ENCODE measurements at regions not wholly inside any gene's neighbourhood (a gene's known extent, or its start where the extent isn't known, plus 50 kb on each side); places are given as distances from the start of the nearest gene placed in this dataset.
A peak's percentile ranks its signal among the peaks of the same experiment; 100 is the strongest.

DNA sequence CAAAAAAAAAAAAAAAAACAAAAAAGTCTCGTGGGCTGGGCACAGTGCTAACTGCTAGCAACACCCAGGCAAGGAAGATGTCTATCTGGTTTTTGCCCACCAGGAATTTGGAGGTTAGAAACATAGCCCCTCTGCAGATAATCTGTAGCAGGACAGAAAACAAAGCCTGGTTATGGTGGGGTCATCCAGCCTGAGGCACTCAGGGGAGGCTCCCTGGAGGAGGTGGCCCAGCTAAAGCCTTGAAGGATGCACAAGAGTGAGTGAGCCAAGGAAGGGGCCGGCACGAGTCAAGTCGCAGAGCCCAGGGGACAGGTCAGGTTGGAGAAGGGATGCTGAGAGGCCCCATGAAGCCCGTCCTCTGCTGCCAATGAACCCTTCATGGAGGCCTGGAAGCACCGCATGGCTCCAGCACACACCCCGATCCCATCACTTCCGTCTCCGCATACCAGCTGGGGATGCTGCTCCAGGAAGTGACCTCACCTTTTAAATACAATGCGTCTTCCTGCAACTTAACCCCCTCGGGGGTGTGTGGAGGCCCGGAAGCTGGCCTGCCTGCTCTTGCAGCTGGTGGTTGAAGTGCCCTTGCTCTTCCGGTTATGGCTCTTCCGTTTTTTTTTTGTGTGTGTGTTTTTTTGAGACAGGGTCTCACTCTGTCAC is 86.5 kb downstream of the ENGASE start:
- peak; percentile 72 for DNase-seq
- ChIA-PET CTCF (interaction anchor here (1.1 to 1.3 kb wide), 2 partner anchors 73 to 96 kb away, joined by 3 read pairs; no protein-coding TSS in a partner anchor), POLR2A (no interaction called here)
- ATAC-seq: peak; percentile 94
- Mint-ChIP-seq H3K36me3 (ENCODE audit: low read depth) (no peaks in the 10 kb centered on the region), H3K27me3 (no peaks in the 10 kb centered on the region), H3K4me1 (ENCODE audit: low read depth) (peaks cover 10% of the 10 kb centered on the region), H3K4me3 (no peak overlapping the region), H3K27ac (peak overlapping the region; percentile 79), H3K9me3 (no peaks in the 10 kb centered on the region)
- intact Hi-C loops (cut with micrococcal nuclease): no loop called here
- TF ChIP-seq, protein P1, sequence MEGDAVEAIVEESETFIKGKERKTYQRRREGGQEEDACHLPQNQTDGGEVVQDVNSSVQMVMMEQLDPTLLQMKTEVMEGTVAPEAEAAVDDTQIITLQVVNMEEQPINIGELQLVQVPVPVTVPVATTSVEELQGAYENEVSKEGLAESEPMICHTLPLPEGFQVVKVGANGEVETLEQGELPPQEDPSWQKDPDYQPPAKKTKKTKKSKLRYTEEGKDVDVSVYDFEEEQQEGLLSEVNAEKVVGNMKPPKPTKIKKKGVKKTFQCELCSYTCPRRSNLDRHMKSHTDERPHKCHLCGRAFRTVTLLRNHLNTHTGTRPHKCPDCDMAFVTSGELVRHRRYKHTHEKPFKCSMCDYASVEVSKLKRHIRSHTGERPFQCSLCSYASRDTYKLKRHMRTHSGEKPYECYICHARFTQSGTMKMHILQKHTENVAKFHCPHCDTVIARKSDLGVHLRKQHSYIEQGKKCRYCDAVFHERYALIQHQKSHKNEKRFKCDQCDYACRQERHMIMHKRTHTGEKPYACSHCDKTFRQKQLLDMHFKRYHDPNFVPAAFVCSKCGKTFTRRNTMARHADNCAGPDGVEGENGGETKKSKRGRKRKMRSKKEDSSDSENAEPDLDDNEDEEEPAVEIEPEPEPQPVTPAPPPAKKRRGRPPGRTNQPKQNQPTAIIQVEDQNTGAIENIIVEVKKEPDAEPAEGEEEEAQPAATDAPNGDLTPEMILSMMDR (IDR thresholded peaks at IDR 0.05): no peak

DNA sequence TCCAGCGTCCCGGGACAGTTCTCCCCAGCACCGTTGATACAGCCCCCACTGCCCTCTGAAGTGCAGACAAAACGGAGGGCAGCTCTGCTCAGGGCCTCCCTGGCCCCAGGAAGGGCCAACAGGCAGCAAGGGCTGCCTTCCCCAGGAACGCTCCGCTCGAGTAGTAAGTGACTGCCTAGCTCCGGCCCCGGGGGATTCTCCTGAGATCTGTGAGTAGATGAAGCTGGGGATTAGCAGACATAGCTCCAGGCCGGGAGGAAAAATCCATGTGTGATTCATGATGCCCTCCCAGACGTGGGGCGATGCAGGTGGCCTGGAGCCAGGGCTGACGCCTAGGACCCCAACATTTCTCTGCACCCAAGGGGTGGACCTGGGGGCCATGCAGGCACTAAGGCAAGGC is 85.3 kb downstream of the ENGASE start:
- peaks cover 10% of the 10 kb centered on the region for H3K4me1 Mint-ChIP-seq (ENCODE audit: low read depth)
- H3K27ac Mint-ChIP-seq: no peak overlapping the region
- H3K9me3 Mint-ChIP-seq: no peaks in the 10 kb centered on the region
- ATAC-seq (no peak), DNase-seq (no peak)
- intact Hi-C loops (cut with micrococcal nuclease): no loop called here
- ChIA-PET POLR2A (no interaction called here), CTCF (no interaction called here)
- TF ChIP-seq, protein P1 (IDR thresholded peaks at IDR 0.05): no peak
- H3K4me3 Mint-ChIP-seq: no peak overlapping the region
- no peaks in the 10 kb centered on the region for H3K36me3 Mint-ChIP-seq (ENCODE audit: low read depth)
- H3K27me3 Mint-ChIP-seq: no peaks in the 10 kb centered on the region

- intact Hi-C loops (cut with micrococcal nuclease): no loop called here
- TF ChIP-seq, protein P1 (IDR thresholded peaks at IDR 0.05): no peak
- Mint-ChIP-seq H3K4me1 (ENCODE audit: low read depth) (peaks cover 10% of the 10 kb centered on the region), H3K27me3 (no peaks in the 10 kb centered on the region), H3K36me3 (ENCODE audit: low read depth) (no peaks in the 10 kb centered on the region), H3K9me3 (no peaks in the 10 kb centered on the region), H3K27ac (no peak overlapping the region), H3K4me3 (no peak overlapping the region)
- POLR2A ChIA-PET: no interaction called here
- CTCF ChIA-PET: interaction anchor here (0.6 kb wide), 1 partner anchor 94 kb away, joined by 4 read pairs; no protein-coding TSS in a partner anchor
- no peak for DNase-seq
- no peak for ATAC-seq
Measured at GRCh38 chr17:79159471-79159870, 84.8 kb downstream of the ENGASE start.

GRCh38 chr17:79156463-79157095 is 82.0 kb downstream of the ENGASE start:
- DNase-seq (no peak), ATAC-seq (no peak)
- Mint-ChIP-seq H3K36me3 (ENCODE audit: low read depth) (no peaks in the 10 kb centered on the region), H3K27ac (no peak overlapping the region), H3K9me3 (no peaks in the 10 kb centered on the region), H3K27me3 (no peaks in the 10 kb centered on the region), H3K4me3 (no peak overlapping the region), H3K4me1 (ENCODE audit: low read depth) (peaks cover 8% of the 10 kb centered on the region)
- intact Hi-C loops (cut with micrococcal nuclease): no loop called here
- ChIA-PET CTCF (no interaction called here), POLR2A (no interaction called here)
- TF ChIP-seq, protein P1 (IDR thresholded peaks at IDR 0.05): no peak

DNA sequence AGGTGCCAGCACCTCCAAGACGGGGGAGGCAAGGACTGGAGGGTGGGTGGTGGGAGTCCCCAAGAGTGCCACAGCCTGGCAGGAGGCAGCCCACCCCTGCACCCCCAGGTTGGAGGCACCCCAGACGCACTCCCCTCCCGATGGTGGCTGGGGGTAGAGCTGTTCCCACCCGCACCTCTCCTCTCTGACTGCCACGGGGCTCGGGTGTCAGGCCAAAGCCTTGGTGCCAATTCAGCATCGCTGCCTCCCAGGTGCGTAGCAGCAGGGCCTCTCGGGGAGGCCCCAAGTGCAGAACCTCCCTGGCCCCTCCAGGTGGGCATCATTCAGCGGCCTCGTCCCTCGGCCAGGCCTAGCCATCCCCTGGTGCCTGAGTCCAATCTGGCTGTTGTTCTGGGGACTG is 81.1 kb downstream of the ENGASE start:
- H3K27me3 Mint-ChIP-seq: no peaks in the 10 kb centered on the region
- H3K36me3 Mint-ChIP-seq (ENCODE audit: low read depth): no peaks in the 10 kb centered on the region
- no peak overlapping the region for H3K27ac Mint-ChIP-seq
- intact Hi-C loops (cut with micrococcal nuclease): no loop called here
- H3K4me1 Mint-ChIP-seq (ENCODE audit: low read depth): no peaks in the 10 kb centered on the region
- DNase-seq (no peak), ATAC-seq (no peak)
- H3K4me3 Mint-ChIP-seq: no peak overlapping the region
- H3K9me3 Mint-ChIP-seq: no peaks in the 10 kb centered on the region
- TF ChIP-seq, protein P1 (IDR thresholded peaks at IDR 0.05): no peak
- POLR2A ChIA-PET: no interaction called here
- CTCF ChIA-PET: no interaction called here
